ENCODE measurements at regions not wholly inside any gene's neighbourhood (a gene's known extent, or its start where the extent isn't known, plus 50 kb on each side); places are given as distances from the start of the nearest gene placed in this dataset.

DNA sequence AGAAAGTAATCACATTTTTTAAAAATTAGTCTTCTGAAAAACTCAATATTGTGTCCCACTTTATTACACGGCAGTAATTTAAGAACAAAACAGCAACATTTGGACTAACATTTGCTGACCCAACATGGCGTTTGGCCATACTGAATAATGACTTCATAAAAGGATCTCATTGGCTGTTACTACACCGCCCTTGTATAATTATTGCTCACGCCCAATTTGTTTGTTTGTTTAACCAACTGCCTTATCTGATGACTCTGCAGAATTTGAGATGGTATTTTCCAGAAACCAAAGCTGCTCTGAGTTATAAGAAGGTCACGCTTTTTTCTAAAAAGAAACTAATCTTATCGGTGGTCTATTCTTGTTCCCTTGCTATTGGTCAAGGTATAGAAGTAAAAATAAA, 200.2 kb upstream of the TARS1 start:
- POLR2A ChIA-PET (ENCODE audit: unreplicated experiment) = no interaction called here
- no peaks in the 10 kb centered on the region for H3K9me3 ChIP-seq (ENCODE audit: low read length)
- TF ChIP-seq EZH2 (IDR thresholded peaks at IDR 0.05; ENCODE audit: low read length, unreplicated experiment) (no peak), EZH2phosphoT487 (IDR thresholded peaks at IDR 0.05; ENCODE audit: borderline replicate concordance, low read length) (no peak)
- TF ChIP-seq, protein P1, sequence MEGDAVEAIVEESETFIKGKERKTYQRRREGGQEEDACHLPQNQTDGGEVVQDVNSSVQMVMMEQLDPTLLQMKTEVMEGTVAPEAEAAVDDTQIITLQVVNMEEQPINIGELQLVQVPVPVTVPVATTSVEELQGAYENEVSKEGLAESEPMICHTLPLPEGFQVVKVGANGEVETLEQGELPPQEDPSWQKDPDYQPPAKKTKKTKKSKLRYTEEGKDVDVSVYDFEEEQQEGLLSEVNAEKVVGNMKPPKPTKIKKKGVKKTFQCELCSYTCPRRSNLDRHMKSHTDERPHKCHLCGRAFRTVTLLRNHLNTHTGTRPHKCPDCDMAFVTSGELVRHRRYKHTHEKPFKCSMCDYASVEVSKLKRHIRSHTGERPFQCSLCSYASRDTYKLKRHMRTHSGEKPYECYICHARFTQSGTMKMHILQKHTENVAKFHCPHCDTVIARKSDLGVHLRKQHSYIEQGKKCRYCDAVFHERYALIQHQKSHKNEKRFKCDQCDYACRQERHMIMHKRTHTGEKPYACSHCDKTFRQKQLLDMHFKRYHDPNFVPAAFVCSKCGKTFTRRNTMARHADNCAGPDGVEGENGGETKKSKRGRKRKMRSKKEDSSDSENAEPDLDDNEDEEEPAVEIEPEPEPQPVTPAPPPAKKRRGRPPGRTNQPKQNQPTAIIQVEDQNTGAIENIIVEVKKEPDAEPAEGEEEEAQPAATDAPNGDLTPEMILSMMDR (conservative IDR thresholded peaks at IDR 0.05; ENCODE audit: low read depth, low read length) = no peak
- H3K27me3 ChIP-seq (ENCODE audit: low read length) = no peaks in the 10 kb centered on the region
- H3K36me3 ChIP-seq (ENCODE audit: low read depth, low read length) = no peaks in the 10 kb centered on the region
- ATAC-seq (no peak), DNase-seq (no peak)
- H3K9me2 ChIP-seq (replicated peaks; ENCODE audit: low read length) = no peaks in the 10 kb centered on the region
- H3K4me3 ChIP-seq (ENCODE audit: low read length) = no peak overlapping the region
- H3K9ac ChIP-seq (ENCODE audit: low read length) = no peak overlapping the region
- H2AFZ ChIP-seq (ENCODE audit: low read length) = no peak overlapping the region
- H3K79me2 ChIP-seq (ENCODE audit: low read length) = no peaks in the 10 kb centered on the region
- CTCF ChIA-PET = no interaction called here
- H3F3A ChIP-seq (ENCODE audit: low read length, unreplicated experiment) = no peaks in the 10 kb centered on the region
- no peak overlapping the region for H3K4me2 ChIP-seq (ENCODE audit: low read length)
- no peaks in the 10 kb centered on the region for H3K4me1 ChIP-seq (ENCODE audit: insufficient read depth, low read length)
- no peaks in the 10 kb centered on the region for H4K20me1 ChIP-seq (ENCODE audit: low read length)
- intact Hi-C loops (cut with micrococcal nuclease) = no loop called here
- no peak overlapping the region for H3K27ac ChIP-seq (ENCODE audit: low read length)
- BruUV-seq (replicated peaks) = no TSS peak

DNA sequence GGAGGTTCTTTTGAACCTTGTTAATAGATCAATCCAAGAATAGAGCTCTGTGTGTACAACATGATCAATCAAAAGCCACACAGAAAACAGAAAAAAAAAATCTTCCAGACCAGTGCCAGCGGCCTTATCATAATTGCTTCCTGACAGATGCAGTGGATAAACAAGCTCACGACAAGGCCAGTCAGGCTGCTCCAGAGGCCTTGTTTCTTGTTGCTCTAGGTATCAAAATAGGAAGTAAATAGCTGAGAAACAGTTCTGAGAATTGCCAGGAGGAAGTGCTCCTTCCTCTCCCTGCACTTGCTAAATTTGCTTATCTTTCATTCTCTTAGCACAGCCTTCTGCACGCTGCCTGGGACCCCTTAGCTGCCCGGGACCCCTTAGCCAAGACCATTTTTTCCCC, 199.0 kb upstream of the TARS1 start:
- no peaks in the 10 kb centered on the region for H3K36me3 ChIP-seq (ENCODE audit: low read depth, low read length)
- DNase-seq = no peak
- ATAC-seq = no peak
- no peaks in the 10 kb centered on the region for H3K9me3 ChIP-seq (ENCODE audit: low read length)
- H3K4me2 ChIP-seq (ENCODE audit: low read length) = no peak overlapping the region
- no peaks in the 10 kb centered on the region for H4K20me1 ChIP-seq (ENCODE audit: low read length)
- TF ChIP-seq, protein P1 (conservative IDR thresholded peaks at IDR 0.05; ENCODE audit: low read depth, low read length) = no peak
- TF ChIP-seq EZH2phosphoT487 (IDR thresholded peaks at IDR 0.05; ENCODE audit: borderline replicate concordance, low read length) (no peak), EZH2 (IDR thresholded peaks at IDR 0.05; ENCODE audit: low read length, unreplicated experiment) (no peak)
- H2AFZ ChIP-seq (ENCODE audit: low read length) = no peak overlapping the region
- no peak overlapping the region for H3K4me3 ChIP-seq (ENCODE audit: low read length)
- POLR2A ChIA-PET (ENCODE audit: unreplicated experiment) = no interaction called here
- no peak overlapping the region for H3K9ac ChIP-seq (ENCODE audit: low read length)
- no peaks in the 10 kb centered on the region for H3K4me1 ChIP-seq (ENCODE audit: insufficient read depth, low read length)
- H3K27me3 ChIP-seq (ENCODE audit: low read length) = no peaks in the 10 kb centered on the region
- no peaks in the 10 kb centered on the region for H3K9me2 ChIP-seq (replicated peaks; ENCODE audit: low read length)
- CTCF ChIA-PET = no interaction called here
- intact Hi-C loops (cut with micrococcal nuclease) = no loop called here
- BruUV-seq (replicated peaks) = no TSS peak
- H3K27ac ChIP-seq (ENCODE audit: low read length) = no peak overlapping the region
- no peaks in the 10 kb centered on the region for H3K79me2 ChIP-seq (ENCODE audit: low read length)
- no peaks in the 10 kb centered on the region for H3F3A ChIP-seq (ENCODE audit: low read length, unreplicated experiment)

DNA sequence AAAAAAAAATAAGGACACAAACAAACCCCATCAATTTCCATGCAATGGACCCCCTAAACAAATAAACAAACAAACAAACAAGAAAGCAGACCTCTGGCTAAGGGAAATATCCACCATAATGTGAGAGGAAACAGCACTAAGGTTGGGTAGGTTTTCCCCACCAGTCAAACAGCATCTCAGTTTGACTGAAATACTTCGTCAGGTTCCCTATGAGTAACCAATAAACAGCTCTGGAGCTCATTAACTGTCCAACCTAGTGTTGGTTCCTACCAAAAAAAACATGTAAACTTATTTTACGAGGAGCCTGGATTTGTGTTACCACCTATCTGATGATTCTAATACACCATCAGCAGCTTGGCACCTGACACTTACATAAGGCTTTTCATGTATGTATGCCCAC, 198.5 kb upstream of the TARS1 start:
- Histone ChIP-seq H3F3A (ENCODE audit: low read length, unreplicated experiment) (no peaks in the 10 kb centered on the region), H3K9ac (ENCODE audit: low read length) (no peak overlapping the region), H3K9me3 (ENCODE audit: low read length) (no peaks in the 10 kb centered on the region), H4K20me1 (ENCODE audit: low read length) (no peaks in the 10 kb centered on the region), H3K79me2 (ENCODE audit: low read length) (no peaks in the 10 kb centered on the region), H3K9me2 (replicated peaks; ENCODE audit: low read length) (no peaks in the 10 kb centered on the region), H3K27ac (ENCODE audit: low read length) (no peak overlapping the region), H3K4me2 (ENCODE audit: low read length) (no peak overlapping the region), H3K4me3 (ENCODE audit: low read length) (no peak overlapping the region), H3K27me3 (ENCODE audit: low read length) (no peaks in the 10 kb centered on the region), H2AFZ (ENCODE audit: low read length) (no peak overlapping the region), H3K36me3 (ENCODE audit: low read depth, low read length) (no peaks in the 10 kb centered on the region), H3K4me1 (ENCODE audit: insufficient read depth, low read length) (no peaks in the 10 kb centered on the region)
- no TSS peak for BruUV-seq (replicated peaks)
- ChIA-PET POLR2A (ENCODE audit: unreplicated experiment) (no interaction called here), CTCF (no interaction called here)
- intact Hi-C loops (cut with micrococcal nuclease) = no loop called here
- TF ChIP-seq EZH2phosphoT487 (IDR thresholded peaks at IDR 0.05; ENCODE audit: borderline replicate concordance, low read length) (no peak), EZH2 (IDR thresholded peaks at IDR 0.05; ENCODE audit: low read length, unreplicated experiment) (no peak)
- TF ChIP-seq, protein P1 (conservative IDR thresholded peaks at IDR 0.05; ENCODE audit: low read depth, low read length) = no peak
- DNase-seq = no peak
- no peak for ATAC-seq

All from PC-3 (cell line).